H1 (cell line): ENCODE measurements at regions not wholly inside any gene's neighbourhood (a gene's known extent, or its start where the extent isn't known, plus 50 kb on each side); places are given as distances from the start of the nearest gene placed in this dataset.

Experiments used
- CTCF ChIA-PET: fragments of 300-600 bp; sonication (Branson Sonifier 250); formaldehyde crosslinking; loops from one replicate; lab custom pipeline; 2021; ENCODE audit not compliant: partially characterized antibody; lab: Charles Lee
- POLR2A ChIA-PET: fragments of 300-600 bp; sonication (Branson Sonifier 250); formaldehyde crosslinking; loops from one replicate; lab custom pipeline; 2021; ENCODE audit warnings: inconsistent platforms; ENCODE audit not compliant: partially characterized antibody; lab: Charles Lee
- DNase-seq, 2 experiments: peaks; one replicate each; pipeline versions ENCODE4 v3.0.0 to v3.0.0-alpha.2; 2010 to 2022; ENCODE audit warnings: low spot score in 2 of 2, low read depth in 1 of 2, mixed read lengths in 1 of 2
- FAIRE-seq: peaks from 2 replicates; lab custom pipeline; 2011; peaks lifted over from hg19 to GRCh38; lab: Jason Lieb, UNC
- H2AFZ ChIP-seq: 2 replicates; pipeline ENCODE4 v1.8.1; 2012; ENCODE audit warnings: low read length, inconsistent platforms
- H2AK5ac ChIP-seq: 2 replicates; pipeline ENCODE4 v1.6.1; 2013; ENCODE audit warnings: low read depth, low read length
- H2BK120ac ChIP-seq: replicated peaks from 2 replicates; pipeline ENCODE3; 2013; ENCODE audit warnings: low read depth, low read length, inconsistent platforms
- H2BK12ac ChIP-seq: 2 replicates; pipeline ENCODE4 v1.6.1; 2013; ENCODE audit warnings: low read depth, low read length
- H2BK15ac ChIP-seq: 2 replicates; pipeline ENCODE4 v1.6.1; 2013; ENCODE audit warnings: low read length
- H2BK20ac ChIP-seq: 2 replicates; pipeline ENCODE4 v1.6.1; 2013; ENCODE audit warnings: low read length
- H2BK5ac ChIP-seq: 2 replicates; pipeline ENCODE4 v1.6.1; 2013; ENCODE audit warnings: low read depth, low read length
- H3K14ac ChIP-seq: 2 replicates; pipeline ENCODE4 v1.6.1; 2013; ENCODE audit warnings: inconsistent platforms; ENCODE audit not compliant: insufficient read length
- H3K18ac ChIP-seq: 2 replicates; pipeline ENCODE4 v1.6.1; 2013; ENCODE audit warnings: low read length; ENCODE audit errors: extremely low read depth
- H3K23ac ChIP-seq: 2 replicates; pipeline ENCODE4 v1.6.1; 2013; ENCODE audit warnings: inconsistent platforms; ENCODE audit not compliant: insufficient read length
- H3K23me2 ChIP-seq: 2 replicates; pipeline ENCODE4 v1.6.1; 2013; ENCODE audit warnings: low read depth, low read length
- H3K27ac ChIP-seq: 2 replicates; pipeline ENCODE4 v1.6.1; 2011; ENCODE audit warnings: low read depth, low read length, inconsistent platforms
- H3K27me3 ChIP-seq, 4 experiments: replicated peaks in 1 of 4; 1 replicate in 1 of 4; 2 replicates in 3 of 4; pipeline versions ENCODE4 v1.6.1 to v1.8.1; 2011 to 2013; ENCODE audit warnings: low read length in 3 of 4, mild to moderate bottlenecking in 3 of 4, inconsistent platforms in 2 of 4, mixed read lengths in 2 of 4, moderate library complexity in 1 of 4; ENCODE audit not compliant: control insufficient read depth in 3 of 4, insufficient read depth in 3 of 4; ENCODE audit errors: extremely low read depth in 1 of 4
- H3K36me3 ChIP-seq, 4 experiments: 2 replicates each; pipeline versions ENCODE4 v1.6.1 to v1.8.1; 2011 to 2013; ENCODE audit warnings: mild to moderate bottlenecking in 4 of 4, low read length in 3 of 4, moderate library complexity in 2 of 4, control low read depth in 1 of 4, inconsistent platforms in 1 of 4; ENCODE audit not compliant: insufficient read depth in 4 of 4, control insufficient read depth in 2 of 4
- H3K4ac ChIP-seq: replicated peaks from 2 replicates; pipeline ENCODE3; 2013; ENCODE audit warnings: low read length, low read depth, mixed read lengths, inconsistent platforms; ENCODE audit not compliant: insufficient read length
- H3K4me1 ChIP-seq, 4 experiments: replicated peaks in 1 of 4; 1 replicate in 1 of 4; 2 replicates in 3 of 4; pipeline versions ENCODE4 v1.6.1 to v1.8.1; 2011 to 2013; ENCODE audit warnings: low read length in 3 of 4, inconsistent platforms in 2 of 4, mixed read lengths in 1 of 4; ENCODE audit not compliant: insufficient read depth in 4 of 4, control insufficient read depth in 3 of 4
- H3K4me2 ChIP-seq, 2 experiments: 2 replicates each; pipeline versions ENCODE4 v1.6.1 to v1.8.1; 2011 to 2013; ENCODE audit warnings: low read depth in 2 of 2, low read length in 2 of 2, control low read depth in 1 of 2, inconsistent platforms in 1 of 2, mild to moderate bottlenecking in 1 of 2; ENCODE audit not compliant: insufficient read depth in 1 of 2
- H3K4me3 ChIP-seq, 4 experiments: fragments of 200-600, 300-600 bp in 1 of 4; sonication (generic), shearing (Covaris generic), sonication (Bioruptor Twin) in 1 of 4; 2 replicates each; pipeline versions ENCODE4 v1.5.1 to v1.8.1; 2011 to 2016; ENCODE audit warnings: low read length in 4 of 4, low read depth in 3 of 4, control low read depth in 2 of 4, inconsistent platforms in 2 of 4, mild to moderate bottlenecking in 2 of 4, mixed read lengths in 1 of 4, moderate library complexity in 1 of 4; ENCODE audit not compliant: insufficient read depth in 2 of 4; ENCODE audit errors: extremely low read depth in 1 of 4
- H3K56ac ChIP-seq: replicated peaks from 2 replicates; pipeline ENCODE3; 2013; ENCODE audit warnings: low read depth, mild to moderate bottlenecking, mixed read lengths, low read length, inconsistent platforms; ENCODE audit not compliant: insufficient read length
- H3K79me1 ChIP-seq: 2 replicates; pipeline ENCODE4 v1.6.1; 2013; ENCODE audit warnings: low read depth, low read length, control low read depth
- H3K79me2 ChIP-seq, 2 experiments: 2 replicates each; pipeline versions ENCODE4 v1.6.1 to v1.8.1; 2012 to 2013; ENCODE audit warnings: low read length in 2 of 2, mild to moderate bottlenecking in 2 of 2, inconsistent platforms in 1 of 2; ENCODE audit not compliant: insufficient read depth in 2 of 2, control insufficient read depth in 1 of 2
- H3K9ac ChIP-seq, 4 experiments: replicated peaks in 1 of 4; 1 replicate in 1 of 4; 2 replicates in 3 of 4; pipeline versions ENCODE4 v1.6.1 to v1.8.1; 2011 to 2013; ENCODE audit warnings: low read depth in 3 of 4, low read length in 3 of 4, control low read depth in 2 of 4, mild to moderate bottlenecking in 2 of 4, moderate library complexity in 2 of 4, inconsistent platforms in 1 of 4; ENCODE audit errors: extremely low read depth in 1 of 4
- H3K9me3 ChIP-seq, 2 experiments: 2 replicates each; pipeline versions ENCODE4 v1.6.1 to v1.8.1; 2012 to 2013; ENCODE audit warnings: mild to moderate bottlenecking in 2 of 2, moderate library complexity in 2 of 2, control low read depth in 1 of 2, inconsistent platforms in 1 of 2, low read depth in 1 of 2, low read length in 1 of 2, mixed read lengths in 1 of 2; ENCODE audit not compliant: insufficient read depth in 2 of 2
- H4K20me1 ChIP-seq, 2 experiments: replicated peaks in 1 of 2; 2 replicates each; pipeline versions ENCODE3 to v1.8.1; 2011 to 2013; ENCODE audit warnings: inconsistent platforms in 2 of 2, low read length in 2 of 2, mild to moderate bottlenecking in 1 of 2; ENCODE audit not compliant: insufficient read depth in 2 of 2, control insufficient read depth in 1 of 2
- H4K5ac ChIP-seq: 2 replicates; pipeline ENCODE4 v1.6.1; 2013; ENCODE audit warnings: low read length, low read depth, mixed read lengths, inconsistent platforms; ENCODE audit not compliant: insufficient read length
- H4K8ac ChIP-seq: 2 replicates; pipeline ENCODE4 v1.8.0; 2013; ENCODE audit warnings: mild to moderate bottlenecking, moderate library complexity, low read length, inconsistent platforms; ENCODE audit not compliant: insufficient read depth; ENCODE audit errors: extremely low read depth
- H4K91ac ChIP-seq: replicated peaks from 2 replicates; pipeline ENCODE3; 2013; ENCODE audit warnings: low read length, mixed read lengths, inconsistent platforms; ENCODE audit not compliant: insufficient read length
- ATF2 ChIP-seq: IDR thresholded peaks from 2 replicates; pipeline ENCODE4 v1.6.1; 2012; ENCODE audit warnings: low read length, inconsistent platforms
- ATF3 ChIP-seq: IDR thresholded peaks from 2 replicates; pipeline ENCODE4 v1.6.1; 2011; ENCODE audit warnings: low read depth, mild to moderate bottlenecking, low read length; ENCODE audit not compliant: insufficient read depth
- EGR1 ChIP-seq: IDR thresholded peaks from 2 replicates; pipeline ENCODE4 v1.6.1; 2011; ENCODE audit warnings: low read depth, low read length, borderline replicate concordance
- FOSL1 ChIP-seq: IDR thresholded peaks from 2 replicates; pipeline ENCODE4 v1.6.1; 2011; ENCODE audit warnings: mild to moderate bottlenecking, low read depth, low read length, moderate library complexity; ENCODE audit not compliant: insufficient read depth
- GABPA ChIP-seq: IDR thresholded peaks from 2 replicates; pipeline ENCODE4 v1.6.1; 2011; ENCODE audit warnings: mild to moderate bottlenecking, low read length, moderate library complexity, borderline replicate concordance; ENCODE audit not compliant: insufficient read depth
- JUN ChIP-seq: IDR thresholded peaks from 2 replicates; pipeline ENCODE4 v1.6.1; 2011; ENCODE audit warnings: low read depth, mild to moderate bottlenecking, improper control_type of control experiment, low read length
- PHF8 ChIP-seq: fragments of 200-600 bp; sonication (generic); conservative IDR thresholded peaks from 2 replicates; pipeline ENCODE4 v1.7.1; 2012; ENCODE audit warnings: low read depth, mild to moderate bottlenecking, inconsistent platforms, low read length, moderate library complexity
- POLR2A ChIP-seq, 2 experiments: IDR thresholded peaks; 1 replicate in 1 of 2; 2 replicates in 1 of 2; pipeline ENCODE4 v1.6.1; 2011; ENCODE audit warnings: low read depth in 2 of 2, low read length in 2 of 2, mild to moderate bottlenecking in 2 of 2; ENCODE audit errors: control extremely low read depth in 1 of 2
- RNF2 ChIP-seq: fragments of 200-900, 300-1000 bp; sonication (generic); IDR thresholded peaks from 2 replicates; pipeline ENCODE4 v1.7.1; 2016; ENCODE audit warnings: borderline replicate concordance, low read depth, mild to moderate bottlenecking, antibody characterized with exemption, low read length; ENCODE audit not compliant: poor library complexity, severe bottlenecking; ENCODE audit errors: missing control alignments
- SRF ChIP-seq: IDR thresholded peaks from 2 replicates; pipeline ENCODE4 v1.6.1; 2011; ENCODE audit warnings: mild to moderate bottlenecking, low read depth, low read length, moderate library complexity
- TAF7 ChIP-seq: optimal IDR thresholded peaks from 2 replicates; pipeline ENCODE3; 2011; ENCODE audit warnings: low read depth, mild to moderate bottlenecking, inconsistent platforms, low read length, moderate library complexity, borderline replicate concordance
- ZNF274 ChIP-seq: IDR thresholded peaks from 2 replicates; pipeline ENCODE4 v1.7.0; 2012; ENCODE audit warnings: low read length, borderline replicate concordance; ENCODE audit errors: extremely low read depth

- H4K8ac ChIP-seq: no peak overlapping the region
- H2BK120ac ChIP-seq: no peak overlapping the region
- no peak overlapping the region for H3K56ac ChIP-seq
- H4K20me1 ChIP-seq: no peaks in the 10 kb centered on the region
- H3K27ac ChIP-seq: no peak overlapping the region
- no peak overlapping the region for H3K4ac ChIP-seq
- H3K27me3 ChIP-seq: no peaks in the 10 kb centered on the region
- peaks cover 9 to 17% of the 10 kb centered on the region in 2 experiments for H3K9me3 ChIP-seq
- H3K79me2 ChIP-seq: no peaks in the 10 kb centered on the region
- H2BK20ac ChIP-seq: no peak overlapping the region
- peaks cover 0 to 3% (median 0%) of the 10 kb centered on the region in 4 experiments; a peak in 1 of 7 replicates for H3K4me1 ChIP-seq
- H3K36me3 ChIP-seq: no peaks in the 10 kb centered on the region
- no peak overlapping the region for H2BK15ac ChIP-seq
- no peak overlapping the region for H2AK5ac ChIP-seq
- DNase-seq: no peak
- H3K9ac ChIP-seq: no peak overlapping the region
- no peak overlapping the region for H3K18ac ChIP-seq
- H3K14ac ChIP-seq: no peak overlapping the region
- H2BK5ac ChIP-seq: no peak overlapping the region
- H2BK12ac ChIP-seq: no peak overlapping the region
- no peak overlapping the region for H4K91ac ChIP-seq
- H3K23me2 ChIP-seq: no peaks in the 10 kb centered on the region
- peak overlapping the region; percentile 83; the same call in 1 of the 2 replicates for H2AFZ ChIP-seq
- H3K79me1 ChIP-seq: no peaks in the 10 kb centered on the region
- no peak overlapping the region for H3K4me2 ChIP-seq
- no peak overlapping the region for H3K23ac ChIP-seq
- TF ChIP-seq ATF2 (no peak), TAF7 (no peak), EGR1 (no peak), ZNF274 (no peak), SRF (no peak), GABPA (no peak), PHF8 (no peak), JUN (no peak), RNF2 (no peak), ATF3 (no peak), POLR2A (IDR thresholded peaks at IDR 0.05; ENCODE audit: control extremely low read depth in 1 of 2, low read depth in 2 of 2, low read length in 2 of 2) (no peak), FOSL1 (no peak)
- POLR2A ChIA-PET: no interaction called here
- no peak for FAIRE-seq
- CTCF ChIA-PET: interaction anchor here (0.6 to 1.8 kb wide), 3 partner anchors 10 to 136 kb away, joined by 3 to 15 read pairs (median 3); no protein-coding TSS in a partner anchor
- H4K5ac ChIP-seq: no peak overlapping the region
- H3K4me3 ChIP-seq: no peak overlapping the region
These were observed 107.6 kb downstream of the GAS2L3 start for GRCh38 chr12:100681074-100681473.
